Activated T-cell treated with anti-CD3 and anti-CD28 coated beads, Interleukin-2, amount 50 U/mL, for 24 hours (primary cell): ENCODE measurements at regions not wholly inside any gene's neighbourhood (a gene's known extent, or its start where the extent isn't known, plus 50 kb on each side); places are given as distances from the start of the nearest gene placed in this dataset.

Source experiments
- DNase-seq: peaks from one replicate; pipeline ENCODE4 v3.0.0-alpha.2; 2020
- H3K27ac Mint-ChIP-seq: 2 replicates; pipeline ENCODE4 v1.8.0; 2020; ENCODE audit warnings: mild to moderate bottlenecking, mixed read lengths
- H3K27me3 Mint-ChIP-seq: 2 replicates; pipeline ENCODE4 v1.8.0; 2020; ENCODE audit warnings: mixed read lengths
- H3K36me3 Mint-ChIP-seq: 2 replicates; pipeline ENCODE4 v1.8.0; 2020; ENCODE audit warnings: low read depth, mixed read lengths
- H3K4me1 Mint-ChIP-seq: 2 replicates; pipeline ENCODE4 v1.8.0; 2020; ENCODE audit warnings: low read depth, mixed read lengths
- H3K4me3 Mint-ChIP-seq: 2 replicates; pipeline ENCODE4 v1.8.0; 2020; ENCODE audit warnings: mild to moderate bottlenecking, moderate library complexity, mixed read lengths
- H3K9me3 Mint-ChIP-seq: 2 replicates; pipeline ENCODE4 v1.8.0; 2020; ENCODE audit warnings: mixed read lengths

- Mint-ChIP-seq H3K9me3 (peaks cover 3% of the 10 kb centered on the region), H3K27me3 (no peaks in the 10 kb centered on the region), H3K27ac (no peak overlapping the region), H3K4me3 (no peak overlapping the region), H3K4me1 (no peaks in the 10 kb centered on the region), H3K36me3 (no peaks in the 10 kb centered on the region)
- no peak for DNase-seq
Observed at GRCh38 chr12:126171937-126172559, 1106.8 kb downstream of the AACS start.

- Mint-ChIP-seq H3K36me3 (no peaks in the 10 kb centered on the region), H3K9me3 (peaks cover 12% of the 10 kb centered on the region), H3K4me3 (no peak overlapping the region), H3K27me3 (no peaks in the 10 kb centered on the region), H3K4me1 (no peaks in the 10 kb centered on the region), H3K27ac (no peak overlapping the region)
- no peak for DNase-seq
Observed at GRCh38 chr12:126182619-126183236, 1117.5 kb downstream of the AACS start.

DNA sequence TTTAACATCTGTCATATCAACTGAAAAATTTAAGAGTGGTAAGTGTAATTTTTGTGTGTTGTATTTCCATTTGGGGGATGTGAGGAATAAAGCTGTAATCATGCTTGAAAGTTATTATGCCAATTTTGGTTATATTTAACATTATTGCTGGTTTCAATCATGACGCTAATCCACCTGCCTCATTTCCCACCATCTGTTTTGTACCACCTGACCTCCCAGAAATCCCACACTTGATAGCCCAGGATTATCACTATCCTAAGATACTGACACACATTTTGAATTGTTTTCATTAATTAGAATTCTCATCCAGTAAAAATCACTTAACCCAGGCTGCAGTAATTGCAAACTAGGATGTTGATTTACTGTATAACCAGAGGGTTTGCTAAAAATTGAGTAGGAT, 1119.8 kb downstream of the AACS start:
- Mint-ChIP-seq H3K9me3 (peaks cover 11% of the 10 kb centered on the region), H3K4me3 (no peak overlapping the region), H3K27ac (no peak overlapping the region), H3K4me1 (no peaks in the 10 kb centered on the region), H3K27me3 (peaks cover 10% of the 10 kb centered on the region), H3K36me3 (no peaks in the 10 kb centered on the region)
- DNase-seq, result no peak

DNA sequence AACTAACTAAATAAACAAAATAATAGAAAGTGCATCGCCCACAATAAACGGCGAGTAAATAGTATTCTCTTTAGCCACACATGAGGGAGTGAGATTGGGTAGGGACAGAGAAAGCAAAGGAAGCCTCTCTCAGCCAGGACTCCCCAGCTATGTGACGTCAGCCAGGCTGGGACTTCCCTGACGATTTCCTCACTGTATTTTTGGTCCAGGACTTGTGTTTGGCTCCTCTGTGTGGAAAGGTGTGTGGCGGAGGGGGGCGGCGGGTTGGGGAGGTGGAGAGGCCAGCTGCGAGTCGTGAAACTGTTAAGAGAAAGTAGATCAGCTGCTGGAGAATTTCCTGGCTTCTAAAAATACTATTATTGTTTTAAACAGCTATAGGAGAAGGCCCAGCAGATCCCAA, 1124.6 kb downstream of the AACS start:
- no peak overlapping the region for H3K4me3 Mint-ChIP-seq
- no peak overlapping the region for H3K27ac Mint-ChIP-seq
- H3K27me3 Mint-ChIP-seq, result peaks cover 32% of the 10 kb centered on the region
- H3K4me1 Mint-ChIP-seq, result no peaks in the 10 kb centered on the region
- DNase-seq, result no peak
- no peaks in the 10 kb centered on the region for H3K9me3 Mint-ChIP-seq
- H3K36me3 Mint-ChIP-seq, result no peaks in the 10 kb centered on the region

DNA sequence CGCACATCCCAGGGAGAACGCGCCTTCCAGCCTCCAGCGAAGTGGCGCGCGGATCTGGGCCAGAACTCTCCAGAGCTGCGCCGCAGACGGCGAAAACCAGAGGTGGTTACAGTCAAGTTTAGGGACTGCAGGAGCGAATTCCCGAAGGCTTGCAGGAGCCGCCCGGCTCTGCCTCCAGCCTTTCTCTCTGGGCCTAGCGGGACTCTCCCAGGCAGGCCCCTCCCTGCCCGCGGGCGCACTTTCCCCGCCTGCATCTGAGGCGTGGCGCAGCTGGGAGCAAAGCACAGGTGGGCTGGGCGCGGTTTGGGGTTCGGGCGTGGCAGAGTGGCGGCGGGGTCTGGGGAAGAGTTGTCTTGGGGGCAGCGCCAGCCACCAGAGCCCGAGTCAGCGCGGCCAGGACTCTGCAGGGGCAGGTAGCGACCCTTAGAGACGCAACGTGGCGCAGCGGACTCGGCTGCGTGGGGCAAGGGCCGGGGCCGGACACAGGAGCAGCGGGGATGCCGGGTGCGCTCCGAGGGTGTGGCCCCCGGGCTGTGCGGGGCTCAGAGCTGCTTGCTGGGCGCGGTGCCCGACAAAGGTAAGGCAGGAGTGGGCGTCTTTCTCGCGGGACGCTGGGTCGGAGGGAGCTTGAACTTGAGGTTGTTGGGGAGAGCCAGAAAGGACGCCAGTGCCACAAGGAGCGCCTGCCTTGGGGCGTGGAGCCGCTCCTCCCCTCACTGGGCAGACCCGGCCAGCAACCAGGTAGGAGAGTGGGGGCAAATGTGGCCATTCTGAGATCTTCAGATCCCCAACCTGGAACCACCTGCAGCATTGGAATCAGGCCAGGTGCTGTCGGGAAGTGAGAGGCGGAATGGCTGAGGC, 1126.0 kb downstream of the AACS start:
- Mint-ChIP-seq H3K9me3 (no peaks in the 10 kb centered on the region), H3K4me3 (no peak overlapping the region), H3K4me1 (no peaks in the 10 kb centered on the region), H3K36me3 (no peaks in the 10 kb centered on the region), H3K27ac (no peak overlapping the region), H3K27me3 (peaks cover 32% of the 10 kb centered on the region)
- no peak for DNase-seq

DNA sequence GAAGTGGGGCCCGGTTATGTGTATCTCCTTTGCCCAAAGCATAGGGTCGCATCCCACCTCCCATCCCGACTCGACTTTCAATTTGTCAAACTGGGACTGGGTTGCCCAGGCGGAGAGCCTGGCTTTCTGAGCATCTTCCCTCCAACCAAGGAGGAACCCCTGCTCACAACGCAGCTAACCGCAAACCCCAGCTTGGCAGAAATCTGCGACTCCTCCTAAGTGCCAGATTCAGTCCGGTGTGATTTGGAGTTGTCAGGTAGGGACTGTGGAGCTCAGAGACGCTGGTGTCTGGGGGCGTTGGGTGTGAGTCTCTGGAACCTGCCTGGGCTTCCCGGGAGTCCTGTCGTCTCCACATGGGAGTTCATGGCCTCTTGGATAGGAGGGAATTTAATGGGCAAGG, 1126.7 kb downstream of the AACS start:
- H3K4me1 Mint-ChIP-seq, result no peaks in the 10 kb centered on the region
- H3K4me3 Mint-ChIP-seq, result no peak overlapping the region
- no peak overlapping the region for H3K27ac Mint-ChIP-seq
- H3K27me3 Mint-ChIP-seq, result peaks cover 32% of the 10 kb centered on the region
- no peak for DNase-seq
- no peaks in the 10 kb centered on the region for H3K9me3 Mint-ChIP-seq
- no peaks in the 10 kb centered on the region for H3K36me3 Mint-ChIP-seq

GRCh38 chr12:126193190-126193589, 1128.0 kb downstream of the AACS start:
- Mint-ChIP-seq H3K4me3 (no peak overlapping the region), H3K27me3 (peaks cover 29% of the 10 kb centered on the region), H3K4me1 (no peaks in the 10 kb centered on the region), H3K27ac (no peak overlapping the region), H3K36me3 (no peaks in the 10 kb centered on the region), H3K9me3 (no peaks in the 10 kb centered on the region)
- DNase-seq, result no peak

GRCh38 chr12:126196263-126196662, 1131.0 kb downstream of the AACS start:
- H3K27me3 Mint-ChIP-seq, result peaks cover 10% of the 10 kb centered on the region
- H3K36me3 Mint-ChIP-seq, result no peaks in the 10 kb centered on the region
- H3K27ac Mint-ChIP-seq, result no peak overlapping the region
- H3K9me3 Mint-ChIP-seq, result no peaks in the 10 kb centered on the region
- no peak overlapping the region for H3K4me3 Mint-ChIP-seq
- DNase-seq, result no peak
- H3K4me1 Mint-ChIP-seq, result no peaks in the 10 kb centered on the region

DNA sequence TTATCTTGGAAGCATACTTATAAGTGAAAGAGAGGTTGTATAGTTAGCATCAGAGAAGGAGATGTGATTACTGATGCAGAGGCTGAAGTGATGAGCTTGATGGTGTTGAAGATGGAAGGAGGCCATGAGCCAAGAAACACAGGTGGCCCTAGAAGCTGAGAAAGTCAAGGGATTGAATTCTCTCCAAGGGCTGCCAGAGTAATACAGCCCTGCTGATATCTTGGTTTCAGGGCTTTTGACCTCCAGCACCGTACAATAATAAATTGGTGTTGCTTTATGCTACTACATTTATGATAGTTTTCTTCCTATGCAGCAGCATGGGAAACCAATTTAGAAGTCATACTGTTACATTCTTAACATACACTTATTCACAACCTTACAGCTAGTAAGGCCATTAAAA, 1133.3 kb downstream of the AACS start:
- no peaks in the 10 kb centered on the region for H3K36me3 Mint-ChIP-seq
- no peak overlapping the region for H3K4me3 Mint-ChIP-seq
- no peaks in the 10 kb centered on the region for H3K4me1 Mint-ChIP-seq
- no peaks in the 10 kb centered on the region for H3K9me3 Mint-ChIP-seq
- no peak overlapping the region for H3K27ac Mint-ChIP-seq
- DNase-seq, result no peak
- H3K27me3 Mint-ChIP-seq, result no peaks in the 10 kb centered on the region

DNA sequence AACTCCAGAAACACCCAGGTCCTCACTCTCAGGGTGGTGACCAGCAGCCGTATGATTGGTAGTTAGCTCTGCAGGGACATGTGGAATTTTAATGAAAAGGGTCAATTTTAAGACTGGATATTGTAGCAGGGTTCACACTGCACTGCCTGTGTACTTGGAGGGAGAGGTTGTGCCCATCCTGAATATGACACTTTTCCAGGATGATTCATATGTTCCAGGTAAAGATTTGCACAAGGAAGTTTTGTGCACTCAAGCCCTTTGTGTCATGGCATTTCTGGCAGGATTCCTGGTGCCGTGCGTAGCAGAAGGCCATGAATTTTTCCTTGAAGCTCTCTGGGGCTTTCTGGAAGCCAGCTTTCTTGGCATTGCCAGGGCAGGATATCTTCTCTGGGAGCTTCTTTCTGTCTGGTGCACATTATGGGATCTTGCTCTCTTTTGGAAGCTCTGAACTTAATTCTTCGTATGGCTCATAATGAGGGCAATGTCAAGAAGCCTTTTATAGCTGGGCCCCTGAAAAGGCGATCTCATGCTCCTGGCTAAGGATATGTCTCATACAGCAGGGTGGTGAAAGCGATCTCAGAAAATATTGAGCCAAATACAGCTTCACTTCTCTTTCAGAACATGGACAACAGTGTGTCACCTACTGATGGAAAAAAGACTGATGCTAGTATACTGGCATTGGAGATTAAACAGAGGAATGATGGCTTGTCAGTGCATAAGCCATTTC, 1133.9 kb downstream of the AACS start:
- no peaks in the 10 kb centered on the region for H3K36me3 Mint-ChIP-seq
- H3K27me3 Mint-ChIP-seq, result no peaks in the 10 kb centered on the region
- no peaks in the 10 kb centered on the region for H3K4me1 Mint-ChIP-seq
- H3K9me3 Mint-ChIP-seq, result no peaks in the 10 kb centered on the region
- H3K4me3 Mint-ChIP-seq, result no peak overlapping the region
- H3K27ac Mint-ChIP-seq, result no peak overlapping the region
- DNase-seq, result no peak

- Mint-ChIP-seq H3K36me3 (no peaks in the 10 kb centered on the region), H3K4me3 (no peak overlapping the region), H3K27me3 (no peaks in the 10 kb centered on the region), H3K9me3 (no peaks in the 10 kb centered on the region), H3K27ac (no peak overlapping the region), H3K4me1 (no peaks in the 10 kb centered on the region)
- DNase-seq, result no peak
Observed at GRCh38 chr12:126201981-126202537, 1136.8 kb downstream of the AACS start.

GRCh38 chr12:126204326-126204725, 1139.1 kb downstream of the AACS start:
- DNase-seq, result no peak
- Mint-ChIP-seq H3K27me3 (no peaks in the 10 kb centered on the region), H3K4me1 (no peaks in the 10 kb centered on the region), H3K27ac (no peak overlapping the region), H3K9me3 (no peaks in the 10 kb centered on the region), H3K36me3 (no peaks in the 10 kb centered on the region), H3K4me3 (no peak overlapping the region)

- Mint-ChIP-seq H3K27me3 (no peaks in the 10 kb centered on the region), H3K36me3 (no peaks in the 10 kb centered on the region), H3K4me1 (no peaks in the 10 kb centered on the region), H3K4me3 (no peak overlapping the region), H3K9me3 (no peaks in the 10 kb centered on the region), H3K27ac (no peak overlapping the region)
- no peak for DNase-seq
Observed at GRCh38 chr12:126210026-126210425, 1144.8 kb downstream of the AACS start.

- Mint-ChIP-seq H3K9me3 (no peaks in the 10 kb centered on the region), H3K36me3 (no peaks in the 10 kb centered on the region)
Observed at GRCh38 chr12:126210448-126210847, 1145.2 kb downstream of the AACS start.

More at GRCh38 chr12:126210448-126210847, 1145.2 kb downstream of the AACS start:
- H3K27me3 Mint-ChIP-seq, result no peaks in the 10 kb centered on the region
- H3K4me1 Mint-ChIP-seq, result no peaks in the 10 kb centered on the region
- no peak overlapping the region for H3K4me3 Mint-ChIP-seq
- DNase-seq, result no peak
- no peak overlapping the region for H3K27ac Mint-ChIP-seq
